Lung (tissue), 11 donors: ENCODE measurements at regions not wholly inside any gene's neighbourhood (a gene's known extent, or its start where the extent isn't known, plus 50 kb on each side); places are given as distances from the start of the nearest gene placed in this dataset.

ENCODE experiments used
- ATAC-seq: fragments of 200-7000 bp; cut with Tn5 transposase; one replicate; pipeline ENCODE4 v1.9.1; 2020; ENCODE audit warnings: moderate number of reproducible peaks; ENCODE audit not compliant: insufficient read depth, low FRiP score
- DNase-seq, 3 donors: peaks; one replicate each; pipeline ENCODE4 v3.0.0-alpha.2; 2013 to 2017
- H3K27ac ChIP-seq, 2 donors: one replicate each; pipeline ENCODE4 v1.5.1; 2013; ENCODE audit warnings: mild to moderate bottlenecking in 2 of 2, moderate library complexity in 2 of 2, control low read depth in 1 of 2, inconsistent platforms in 1 of 2, low read depth in 1 of 2, low read length in 1 of 2
- H3K27me3 ChIP-seq, 3 donors: one replicate each; pipeline ENCODE4 v1.5.1; 2013; ENCODE audit warnings: low read length in 2 of 3; ENCODE audit not compliant: control insufficient read depth in 3 of 3, insufficient read depth in 3 of 3
- H3K36me3 ChIP-seq, 4 donors: one replicate each; pipeline ENCODE4 v1.5.1; 2013; ENCODE audit warnings: low read length in 4 of 4, mild to moderate bottlenecking in 1 of 4, moderate library complexity in 1 of 4; ENCODE audit not compliant: control insufficient read depth in 4 of 4, insufficient read depth in 4 of 4
- H3K4me1 ChIP-seq, 5 donors: one replicate each; pipeline ENCODE4 v1.5.1; 2013; ENCODE audit warnings: low read length in 5 of 5, mild to moderate bottlenecking in 2 of 5, moderate library complexity in 1 of 5; ENCODE audit not compliant: control insufficient read depth in 5 of 5, insufficient read depth in 5 of 5
- H3K4me3 ChIP-seq: one replicate; pipeline ENCODE4 v1.5.1; 2013; ENCODE audit warnings: mild to moderate bottlenecking, control low read depth, moderate library complexity
- H3K9ac ChIP-seq, 2 donors: one replicate each; pipeline ENCODE4 v1.5.1; 2013; ENCODE audit warnings: low read length in 2 of 2, control low read depth in 1 of 2; ENCODE audit not compliant: insufficient read depth in 1 of 2
- H3K9me3 ChIP-seq, 4 donors: one replicate each; pipeline ENCODE4 v1.5.1; 2013; ENCODE audit warnings: low read length in 3 of 4, mild to moderate bottlenecking in 1 of 4, moderate library complexity in 1 of 4; ENCODE audit not compliant: control insufficient read depth in 4 of 4, insufficient read depth in 3 of 4
- CTCF ChIP-seq: IDR thresholded peaks from 2 replicates; pipeline ENCODE4 v1.5.1; 2012; ENCODE audit warnings: mild to moderate bottlenecking; ENCODE audit errors: control extremely low read depth, extremely low read depth
- WGBS, 2 donors: extraction: QIAGEN DNeasy Blood & Tissue Kit; methylation state at CpG; one replicate each; pipeline ENCODE4 v1.1.7; 2013; 5-methylcytosine and 5-hydroxymethylcytosine counted together
- donor health status: control.
- donor health status: control.
- donor health status: Bipolar disorder and iron deficiency.
- donor health status: healthy.
- donor health status: DM: yes; HTN: yes; CAD: no.

- Histone ChIP-seq H3K9ac (no peak overlapping the region), H3K9me3 (no peaks in the 10 kb centered on the region), H3K36me3 (no peaks in the 10 kb centered on the region), H3K4me3 (no peak overlapping the region), H3K4me1 (no peaks in the 10 kb centered on the region), H3K27ac (no peak overlapping the region), H3K27me3 (no peaks in the 10 kb centered on the region)
- TF ChIP-seq CTCF: no peak
- no peak for ATAC-seq
- 78 to 84% methylated on average over 1 of the region's 1 CpG for WGBS, 2 donors
- DNase-seq: no peak
Measured at GRCh38 chr21:24658026-24658425, 949.3 kb downstream of the MRPL39 start.

GRCh38 chr21:24649691-24650090 lies 957.6 kb downstream of the MRPL39 start:
- no peaks in the 10 kb centered on the region for H3K36me3 ChIP-seq
- H3K27me3 ChIP-seq: no peaks in the 10 kb centered on the region
- ATAC-seq (no peak), DNase-seq (peak in 2 of 3 donors; percentile 8 to 15)
- no peak overlapping the region for H3K27ac ChIP-seq
- no peak overlapping the region for H3K4me3 ChIP-seq
- TF ChIP-seq CTCF: no peak
- WGBS, 2 donors: 22 to 24% methylated on average over 1 of the region's 1 CpG
- no peak overlapping the region for H3K9ac ChIP-seq
- H3K4me1 ChIP-seq: peaks cover 0 to 3% (median 0%) of the 10 kb centered on the region in 5 donors
- H3K9me3 ChIP-seq: no peaks in the 10 kb centered on the region

GRCh38 chr21:24636696-24637095 lies 970.6 kb downstream of the MRPL39 start:
- Histone ChIP-seq H3K4me1 (peaks cover 0 to 2% (median 0%) of the 10 kb centered on the region in 5 donors), H3K9ac (no peak overlapping the region), H3K27me3 (no peaks in the 10 kb centered on the region), H3K9me3 (no peaks in the 10 kb centered on the region), H3K27ac (no peak overlapping the region), H3K4me3 (no peak overlapping the region), H3K36me3 (no peaks in the 10 kb centered on the region)
- no peak for ATAC-seq
- DNase-seq: peak in 2 of 3 donors; percentile 65 to 77
- TF ChIP-seq CTCF: no peak
- 66 to 79% methylated on average over 4 of the region's 4 CpGs for WGBS, 2 donors

GRCh38 chr21:24634749-24635148 lies 972.5 kb downstream of the MRPL39 start:
- DNase-seq (no peak), ATAC-seq (no peak)
- no peak overlapping the region for H3K9ac ChIP-seq

More at GRCh38 chr21:24634749-24635148, 972.5 kb downstream of the MRPL39 start:
- no peaks in the 10 kb centered on the region for H3K9me3 ChIP-seq
- H3K27me3 ChIP-seq: no peaks in the 10 kb centered on the region
- H3K36me3 ChIP-seq: no peaks in the 10 kb centered on the region
- no peak for TF ChIP-seq CTCF
- no peak overlapping the region for H3K4me3 ChIP-seq
- 91 to 92% methylated on average over 3 of the region's 3 CpGs for WGBS, 2 donors
- H3K4me1 ChIP-seq: peaks cover 0 to 2% (median 0%) of the 10 kb centered on the region in 5 donors
- H3K27ac ChIP-seq: no peak overlapping the region
